Osteoblast (primary cell): ENCODE measurements at regions not wholly inside any gene's neighbourhood (a gene's known extent, or its start where the extent isn't known, plus 50 kb on each side); places are given as distances from the start of the nearest gene placed in this dataset.
A peak's percentile ranks its signal among the peaks of the same experiment; 100 is the strongest.

ENCODE experiments used
- DNase-seq: peaks from one replicate; pipeline ENCODE4 v3.0.0; 2011; ENCODE audit warnings: low spot score, mixed read lengths; ENCODE audit not compliant: insufficient read length; ENCODE audit errors: missing footprints
- H2AFZ ChIP-seq: 2 replicates; pipeline ENCODE4 v1.6.0; 2011; ENCODE audit warnings: mild to moderate bottlenecking, low read length
- H3K27ac ChIP-seq: 2 replicates; pipeline ENCODE4 v1.5.1; 2011; ENCODE audit warnings: mild to moderate bottlenecking, low read depth, low read length, moderate library complexity
- H3K27me3 ChIP-seq: 2 replicates; pipeline ENCODE4 v1.6.0; 2012; ENCODE audit warnings: mild to moderate bottlenecking, control low read depth, inconsistent platforms, low read length, moderate library complexity; ENCODE audit not compliant: insufficient read depth
- H3K36me3 ChIP-seq: 2 replicates; pipeline ENCODE4 v1.5.1; 2011; ENCODE audit warnings: mild to moderate bottlenecking, low read length, control low read depth, moderate library complexity; ENCODE audit not compliant: insufficient read depth
- H3K4me1 ChIP-seq: 2 replicates; pipeline ENCODE4 v1.5.1; 2011; ENCODE audit warnings: mild to moderate bottlenecking, low read length, control low read depth, moderate library complexity; ENCODE audit not compliant: insufficient read depth
- H3K4me2 ChIP-seq: 2 replicates; pipeline ENCODE4 v1.6.0; 2011; ENCODE audit warnings: mild to moderate bottlenecking, low read length; ENCODE audit not compliant: insufficient read depth
- H3K4me3 ChIP-seq: fragments of 200-600 bp; sonication (generic); 3 replicates; pipeline ENCODE4 v1.5.1; 2012; ENCODE audit warnings: mild to moderate bottlenecking, low read length, inconsistent platforms; ENCODE audit not compliant: insufficient read depth
- H3K79me2 ChIP-seq: 2 replicates; pipeline ENCODE4 v1.6.0; 2012; ENCODE audit warnings: mild to moderate bottlenecking, low read length, control low read depth, inconsistent platforms; ENCODE audit not compliant: insufficient read depth
- H3K9me3 ChIP-seq: 2 replicates; pipeline ENCODE4 v1.5.1; 2011; ENCODE audit warnings: low read depth, low read length, control low read depth
- H4K20me1 ChIP-seq: 2 replicates; pipeline ENCODE4 v1.6.0; 2012; ENCODE audit warnings: mild to moderate bottlenecking, low read length, control low read depth; ENCODE audit not compliant: insufficient read depth
- CTCF ChIP-seq: IDR thresholded peaks from 2 replicates; pipeline ENCODE4 v1.5.1; 2011; ENCODE audit warnings: mild to moderate bottlenecking, low read depth, low read length, moderate library complexity; ENCODE audit errors: extremely low read depth

GRCh38 chr1:234726359-234726943, 116.5 kb upstream of the IRF2BP2 start:
- no peak for TF ChIP-seq CTCF
- H3K4me2 ChIP-seq: no peak overlapping the region
- no peak for DNase-seq
- peak overlapping the region; percentile 99 for H3K27ac ChIP-seq
- no peaks in the 10 kb centered on the region for H3K79me2 ChIP-seq
- H3K9me3 ChIP-seq: no peaks in the 10 kb centered on the region
- H3K4me1 ChIP-seq: peaks cover 72% of the 10 kb centered on the region
- no peaks in the 10 kb centered on the region for H3K36me3 ChIP-seq
- no peaks in the 10 kb centered on the region for H3K27me3 ChIP-seq
- no peaks in the 10 kb centered on the region for H4K20me1 ChIP-seq
- H3K4me3 ChIP-seq: no peak overlapping the region
- no peak overlapping the region for H2AFZ ChIP-seq

GRCh38 chr1:234725177-234726132, 115.5 kb upstream of the IRF2BP2 start:
- no peak for DNase-seq
- H4K20me1 ChIP-seq: no peaks in the 10 kb centered on the region
- H3K4me2 ChIP-seq: peak overlapping the region; percentile 78
- peaks cover 72% of the 10 kb centered on the region for H3K4me1 ChIP-seq
- TF ChIP-seq CTCF: no peak
- no peak overlapping the region for H3K4me3 ChIP-seq
- H3K27ac ChIP-seq: peak overlapping the region; percentile 99
- no peaks in the 10 kb centered on the region for H3K79me2 ChIP-seq
- no peaks in the 10 kb centered on the region for H3K9me3 ChIP-seq
- H2AFZ ChIP-seq: no peak overlapping the region
- no peaks in the 10 kb centered on the region for H3K27me3 ChIP-seq
- H3K36me3 ChIP-seq: no peaks in the 10 kb centered on the region

- Histone ChIP-seq H3K4me2 (peak overlapping the region; percentile 78), H4K20me1 (no peaks in the 10 kb centered on the region), H3K36me3 (no peaks in the 10 kb centered on the region), H3K4me3 (peak overlapping the region; percentile 44), H2AFZ (peak overlapping the region; percentile 52), H3K4me1 (peaks cover 67% of the 10 kb centered on the region), H3K27me3 (no peaks in the 10 kb centered on the region), H3K9me3 (no peaks in the 10 kb centered on the region), H3K79me2 (no peaks in the 10 kb centered on the region), H3K27ac (peak overlapping the region; percentile 99)
- no peak for TF ChIP-seq CTCF
- DNase-seq: peak; percentile 87
Measured at GRCh38 chr1:234724516-234725176, 114.7 kb upstream of the IRF2BP2 start.
